GM12865 (cell line): ENCODE measurements at regions not wholly inside any gene's neighbourhood (a gene's known extent, or its start where the extent isn't known, plus 50 kb on each side); places are given as distances from the start of the nearest gene placed in this dataset.

Experiments used
- DNase-seq: peaks from one replicate; pipeline ENCODE4 v3.0.0; 2010; ENCODE audit warnings: low read depth
- H3K4me3 ChIP-seq: 2 replicates; pipeline ENCODE4 v1.5.1; 2011; ENCODE audit warnings: mild to moderate bottlenecking, low read depth, low read length, control low read depth
- CTCF ChIP-seq: IDR thresholded peaks from 2 replicates; pipeline ENCODE4 v1.5.1; 2011; ENCODE audit warnings: low read length, control low read depth, low read depth, inconsistent platforms; ENCODE audit not compliant: insufficient read depth; ENCODE audit errors: missing control alignments

GRCh38 chr4:179747218-179747910, 2305.1 kb upstream of the AGA start:
- DNase-seq: no peak
- H3K4me3 ChIP-seq: no peak overlapping the region
- no peak for TF ChIP-seq CTCF

- no peak for DNase-seq
- TF ChIP-seq CTCF: no peak
- H3K4me3 ChIP-seq: no peak overlapping the region
These were observed 2306.6 kb upstream of the AGA start for GRCh38 chr4:179748837-179749236.

- no peak overlapping the region for H3K4me3 ChIP-seq
- DNase-seq: no peak
- no peak for TF ChIP-seq CTCF
These were observed 2308.1 kb upstream of the AGA start for GRCh38 chr4:179750374-179750773.

GRCh38 chr4:179751669-179752068, 2309.4 kb upstream of the AGA start:
- DNase-seq: no peak
- H3K4me3 ChIP-seq: no peak overlapping the region
- TF ChIP-seq CTCF: no peak

GRCh38 chr4:179755322-179755721, 2313.1 kb upstream of the AGA start:
- TF ChIP-seq CTCF: no peak
- no peak for DNase-seq
- no peak overlapping the region for H3K4me3 ChIP-seq

GRCh38 chr4:179757641-179758040, 2315.4 kb upstream of the AGA start:
- TF ChIP-seq CTCF: no peak

GRCh38 chr4:179762840-179763239, 2320.6 kb upstream of the AGA start:
- DNase-seq: peak; percentile 62
- TF ChIP-seq CTCF: no peak
- H3K4me3 ChIP-seq: no peak overlapping the region

More at GRCh38 chr4:179757641-179758040, 2315.4 kb upstream of the AGA start:
- no peak for DNase-seq
- H3K4me3 ChIP-seq: no peak overlapping the region
